Neural progenitor cell (in vitro differentiated cells): ENCODE measurements at regions not wholly inside any gene's neighbourhood (a gene's known extent, or its start where the extent isn't known, plus 50 kb on each side); places are given as distances from the start of the nearest gene placed in this dataset.

ENCODE experiments used
- DNase-seq: peaks from one replicate; pipeline ENCODE4 v3.0.0-alpha.2; 2016; ENCODE audit warnings: low spot score
- H2AFZ ChIP-seq: fragments of 200-600 bp; sonication (generic); replicated peaks from 2 replicates; pipeline ENCODE4 v1.6.1; 2016; ENCODE audit warnings: antibody characterized with exemption
- H3F3A ChIP-seq: fragments of 200-600 bp; sonication (generic); 2 replicates; pipeline ENCODE4 v1.6.1; 2016; ENCODE audit warnings: antibody characterized with exemption, low read depth
- H3K27ac ChIP-seq: fragments of 200-600 bp; sonication (generic); 2 replicates; pipeline ENCODE4 v1.5.1; 2016; ENCODE audit warnings: mild to moderate bottlenecking
- H3K27me3 ChIP-seq: fragments of 200-600 bp; sonication (generic); 2 replicates; pipeline ENCODE4 v1.6.1; 2016; ENCODE audit warnings: mild to moderate bottlenecking, moderate library complexity
- H3K36me3 ChIP-seq: fragments of 200-600 bp; sonication (generic); 2 replicates; pipeline ENCODE4 v1.5.1; 2016
- H3K4me1 ChIP-seq: fragments of 200-600 bp; sonication (generic); 2 replicates; pipeline ENCODE4 v1.6.1; 2016; ENCODE audit warnings: mixed run types
- H3K4me2 ChIP-seq: fragments of 200-600 bp; sonication (generic); 2 replicates; pipeline ENCODE4 v1.6.1; 2016
- H3K4me3 ChIP-seq: fragments of 200-600 bp; sonication (generic); 2 replicates; pipeline ENCODE4 v1.5.1; 2016
- H3K79me2 ChIP-seq: fragments of 200-600 bp; sonication (generic); 2 replicates; pipeline ENCODE4 v1.6.1; 2016; ENCODE audit warnings: low read depth
- H3K9ac ChIP-seq: fragments of 200-600 bp; sonication (generic); 2 replicates; pipeline ENCODE4 v1.6.1; 2016
- H3K9me3 ChIP-seq: fragments of 200-600 bp; sonication (generic); 2 replicates; pipeline ENCODE4 v1.5.1; 2016; ENCODE audit warnings: low read depth
- H4K20me1 ChIP-seq: fragments of 200-600 bp; sonication (generic); 2 replicates; pipeline ENCODE4 v1.6.1; 2016; ENCODE audit warnings: low read depth
- H3K27ac Mint-ChIP-seq: 3 replicates; pipeline ENCODE4 v1.8.0; 2021; ENCODE audit warnings: mixed read lengths
- H3K27me3 Mint-ChIP-seq: 2 replicates; pipeline ENCODE4 v1.8.0; 2022; ENCODE audit warnings: low read depth, mild to moderate bottlenecking, inconsistent platforms, moderate library complexity, mixed read lengths; ENCODE audit not compliant: insufficient read depth
- H3K36me3 Mint-ChIP-seq: 3 replicates; pipeline ENCODE4 v1.8.0; 2021; ENCODE audit warnings: mixed read lengths
- H3K4me1 Mint-ChIP-seq: 3 replicates; pipeline ENCODE4 v1.8.0; 2021; ENCODE audit warnings: mixed read lengths
- H3K4me3 Mint-ChIP-seq: 3 replicates; pipeline ENCODE4 v1.8.0; 2021; ENCODE audit warnings: mild to moderate bottlenecking, moderate library complexity, mixed read lengths
- H3K9me3 Mint-ChIP-seq: 3 replicates; pipeline ENCODE4 v1.8.0; 2020; ENCODE audit warnings: mixed read lengths
- CTCF ChIP-seq: fragments of 200-600 bp; sonication (generic); IDR thresholded peaks from 2 replicates; pipeline ENCODE4 v1.5.1; 2017; ENCODE audit warnings: antibody characterized with exemption, mild to moderate bottlenecking
- EZH2 ChIP-seq: fragments of 200-600 bp; sonication (generic); IDR thresholded peaks from 2 replicates; pipeline ENCODE4 v1.6.1; 2017; ENCODE audit warnings: antibody characterized with exemption, mild to moderate bottlenecking, moderate library complexity
- EZH2phosphoT487 ChIP-seq: fragments of 200-600 bp; sonication (generic); IDR thresholded peaks from 2 replicates; pipeline ENCODE4 v1.6.1; 2017; ENCODE audit warnings: antibody characterized with exemption

- Histone ChIP-seq H2AFZ (no peak overlapping the region), H3K27ac (no peak overlapping the region), H3K4me2 (no peak overlapping the region), H3K9me3 (peaks cover 8% of the 10 kb centered on the region), H3K36me3 (peaks cover 4% of the 10 kb centered on the region), H3K4me3 (no peak overlapping the region), H3K27me3 (no peaks in the 10 kb centered on the region), H3K79me2 (no peaks in the 10 kb centered on the region), H4K20me1 (no peaks in the 10 kb centered on the region), H3K9ac (no peak overlapping the region), H3K4me1 (peaks cover 21% of the 10 kb centered on the region), H3F3A (no peaks in the 10 kb centered on the region)
- Mint-ChIP-seq H3K9me3 (peaks cover 27% of the 10 kb centered on the region), H3K27me3 (peaks cover 8% of the 10 kb centered on the region), H3K27ac (no peak overlapping the region), H3K36me3 (peaks cover 9% of the 10 kb centered on the region), H3K4me1 (peaks cover 9% of the 10 kb centered on the region), H3K4me3 (no peak overlapping the region)
- TF ChIP-seq EZH2phosphoT487 (no peak), EZH2 (no peak), CTCF (no peak)
- DNase-seq = no peak
Observed at GRCh38 chr3:113142476-113142875, 68.9 kb upstream of the BOC start.

- Mint-ChIP-seq H3K4me3 (no peak overlapping the region), H3K36me3 (peaks cover 8% of the 10 kb centered on the region), H3K9me3 (peaks cover 20% of the 10 kb centered on the region), H3K27me3 (peaks cover 8% of the 10 kb centered on the region), H3K27ac (peak overlapping the region; percentile 33), H3K4me1 (peaks cover 16% of the 10 kb centered on the region)
- no peaks in the 10 kb centered on the region for H3K9me3 ChIP-seq
- H3K4me3 ChIP-seq = no peak overlapping the region
- no peaks in the 10 kb centered on the region for H3K27me3 ChIP-seq
- no peaks in the 10 kb centered on the region for H3K36me3 ChIP-seq
- H3F3A ChIP-seq = no peaks in the 10 kb centered on the region
- H3K4me1 ChIP-seq = peaks cover 24% of the 10 kb centered on the region
- no peaks in the 10 kb centered on the region for H3K79me2 ChIP-seq
- TF ChIP-seq EZH2 = no peak
- TF ChIP-seq CTCF = no peak
- no peak for TF ChIP-seq EZH2phosphoT487
- no peak overlapping the region for H3K9ac ChIP-seq
- no peak overlapping the region for H3K27ac ChIP-seq
- no peak for DNase-seq
- H3K4me2 ChIP-seq = no peak overlapping the region
- H4K20me1 ChIP-seq = no peaks in the 10 kb centered on the region
- H2AFZ ChIP-seq = no peak overlapping the region
Observed at GRCh38 chr3:113143353-113143752, 68.0 kb upstream of the BOC start.

- Histone ChIP-seq H3F3A (peaks cover 13% of the 10 kb centered on the region), H3K4me3 (no peak overlapping the region), H3K9me3 (no peaks in the 10 kb centered on the region), H3K79me2 (no peaks in the 10 kb centered on the region), H3K27ac (no peak overlapping the region), H3K36me3 (no peaks in the 10 kb centered on the region), H2AFZ (no peak overlapping the region), H4K20me1 (no peaks in the 10 kb centered on the region), H3K4me1 (peaks cover 47% of the 10 kb centered on the region), H3K27me3 (no peaks in the 10 kb centered on the region), H3K4me2 (no peak overlapping the region), H3K9ac (no peak overlapping the region)
- TF ChIP-seq EZH2 (no peak), CTCF (no peak), EZH2phosphoT487 (no peak)
- DNase-seq = no peak
- Mint-ChIP-seq H3K9me3 (peaks cover 7% of the 10 kb centered on the region), H3K4me3 (no peak overlapping the region), H3K27me3 (peaks cover 7% of the 10 kb centered on the region), H3K36me3 (no peaks in the 10 kb centered on the region), H3K4me1 (peaks cover 48% of the 10 kb centered on the region), H3K27ac (no peak overlapping the region)
Observed at GRCh38 chr3:113147681-113148261, 63.6 kb upstream of the BOC start.
